RWPE1 (cell line): ENCODE measurements at regions not wholly inside any gene's neighbourhood (a gene's known extent, or its start where the extent isn't known, plus 50 kb on each side); places are given as distances from the start of the nearest gene placed in this dataset.

Source experiments
- CTCF ChIA-PET: fragments of 350-600 bp; sonication (Branson Sonifier 250); formaldehyde crosslinking; extraction: SDS; loops from one replicate; lab custom pipeline; 2021; lab: Yijun Ruan, JAX
- POLR2A ChIA-PET: fragments of 400-600 bp; formaldehyde crosslinking; extraction: SDS; loops from one replicate; lab custom pipeline; 2020; ENCODE audit warnings: antibody characterized with exemption; ENCODE audit not compliant: low non-redundant PET; lab: Yijun Ruan, JAX
- DNase-seq: peaks from one replicate; pipeline ENCODE4 v3.0.0; 2012; ENCODE audit warnings: low spot score
- H3K27ac ChIP-seq: fragments of 450-650 bp; 2 replicates; pipeline ENCODE4 v1.5.1; 2017
- TF ChIP-seq, protein P1 (sequence below): fragments of 450-650 bp; conservative IDR thresholded peaks from 2 replicates; pipeline ENCODE4 v1.5.1; 2017; ENCODE audit warnings: low read depth, mild to moderate bottlenecking

DNA sequence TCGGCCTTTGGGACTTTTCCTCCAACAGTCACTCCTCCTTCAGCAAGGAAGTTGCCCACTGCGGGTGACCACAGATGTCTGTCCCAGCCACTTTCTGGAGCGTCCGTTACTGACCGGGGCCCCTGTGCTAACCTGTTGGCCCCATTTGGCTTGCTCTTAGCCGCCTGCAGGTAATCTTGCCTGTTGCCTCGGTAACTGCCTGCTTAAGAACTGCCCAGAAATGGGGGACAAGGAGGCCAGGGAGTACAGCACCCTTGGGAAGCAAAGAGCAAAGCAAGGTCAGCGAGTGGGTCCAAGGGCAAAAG lies 338.8 kb upstream of the SFSWAP start:
- POLR2A ChIA-PET = no interaction called here
- DNase-seq = no peak
- CTCF ChIA-PET = no interaction called here
- TF ChIP-seq, protein P1, sequence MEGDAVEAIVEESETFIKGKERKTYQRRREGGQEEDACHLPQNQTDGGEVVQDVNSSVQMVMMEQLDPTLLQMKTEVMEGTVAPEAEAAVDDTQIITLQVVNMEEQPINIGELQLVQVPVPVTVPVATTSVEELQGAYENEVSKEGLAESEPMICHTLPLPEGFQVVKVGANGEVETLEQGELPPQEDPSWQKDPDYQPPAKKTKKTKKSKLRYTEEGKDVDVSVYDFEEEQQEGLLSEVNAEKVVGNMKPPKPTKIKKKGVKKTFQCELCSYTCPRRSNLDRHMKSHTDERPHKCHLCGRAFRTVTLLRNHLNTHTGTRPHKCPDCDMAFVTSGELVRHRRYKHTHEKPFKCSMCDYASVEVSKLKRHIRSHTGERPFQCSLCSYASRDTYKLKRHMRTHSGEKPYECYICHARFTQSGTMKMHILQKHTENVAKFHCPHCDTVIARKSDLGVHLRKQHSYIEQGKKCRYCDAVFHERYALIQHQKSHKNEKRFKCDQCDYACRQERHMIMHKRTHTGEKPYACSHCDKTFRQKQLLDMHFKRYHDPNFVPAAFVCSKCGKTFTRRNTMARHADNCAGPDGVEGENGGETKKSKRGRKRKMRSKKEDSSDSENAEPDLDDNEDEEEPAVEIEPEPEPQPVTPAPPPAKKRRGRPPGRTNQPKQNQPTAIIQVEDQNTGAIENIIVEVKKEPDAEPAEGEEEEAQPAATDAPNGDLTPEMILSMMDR = no peak
- H3K27ac ChIP-seq = no peak overlapping the region; the same call in 1 of the 2 replicates

DNA sequence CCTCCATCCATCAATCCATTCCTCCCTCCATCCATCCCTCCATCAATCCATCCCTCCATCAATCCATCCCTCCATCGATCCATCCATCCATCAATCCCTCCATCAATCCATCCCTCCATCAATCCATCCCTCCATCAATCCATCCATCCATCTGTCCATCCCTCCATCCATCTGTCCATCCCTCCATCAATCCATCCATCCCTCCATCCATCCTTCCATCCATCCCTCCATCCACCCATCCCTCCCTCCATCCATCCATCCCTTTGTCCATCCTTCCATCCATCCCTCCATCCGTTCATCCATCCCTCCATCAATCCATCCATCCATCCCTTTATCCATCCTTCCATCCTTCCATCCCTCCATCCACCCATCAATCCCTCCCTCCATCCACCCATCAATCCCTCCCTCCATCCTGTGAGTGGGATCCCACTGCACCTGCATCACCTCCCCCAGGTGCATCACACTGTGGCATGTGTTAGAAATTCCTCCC lies 338.1 kb upstream of the SFSWAP start:
- POLR2A ChIA-PET = no interaction called here
- H3K27ac ChIP-seq = no peak overlapping the region
- CTCF ChIA-PET = no interaction called here
- TF ChIP-seq, protein P1 = no peak
- DNase-seq = no peak

DNA sequence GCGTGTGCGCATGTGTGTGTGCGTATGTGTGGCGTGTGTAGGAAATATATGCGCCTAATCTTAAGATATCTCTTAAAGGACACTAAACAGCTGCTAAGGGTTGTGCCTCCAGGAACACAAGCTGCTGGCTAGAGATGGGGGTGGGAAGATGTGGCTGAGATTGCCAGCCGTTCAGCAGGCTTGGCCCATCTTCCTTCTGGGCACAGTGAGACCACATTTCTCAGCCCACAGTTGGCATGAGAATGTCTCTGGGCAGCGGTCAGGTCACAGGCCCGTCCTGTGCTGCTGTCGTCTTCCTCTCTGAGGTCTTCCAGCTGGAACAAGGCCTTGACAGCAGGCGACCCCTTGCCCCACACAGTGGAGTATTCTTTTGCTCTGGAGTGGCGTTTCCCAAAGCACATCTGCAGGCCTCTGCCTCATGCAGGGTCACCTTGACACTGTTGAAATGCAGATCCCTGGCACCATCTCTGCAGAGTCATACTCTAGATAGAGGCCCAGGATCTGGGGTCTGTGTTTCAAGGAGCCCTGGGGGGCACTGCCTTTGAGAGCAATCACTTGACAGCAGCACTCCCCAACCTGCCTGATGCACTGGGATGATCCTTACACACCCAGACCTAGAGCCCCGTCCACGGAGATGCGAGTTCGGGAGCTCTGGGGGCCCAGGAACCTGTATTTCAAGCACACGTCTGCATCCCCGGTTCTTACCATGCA lies 335.5 kb upstream of the SFSWAP start:
- TF ChIP-seq, protein P1 = no peak
- CTCF ChIA-PET = interaction anchor here (0.6 kb wide), 1 partner anchor 419 kb away, joined by 3 read pairs; no protein-coding TSS in a partner anchor
- H3K27ac ChIP-seq = no peak overlapping the region
- no peak for DNase-seq
- POLR2A ChIA-PET = no interaction called here

GRCh38 chr12:131375972-131376345 lies 334.9 kb upstream of the SFSWAP start:
- TF ChIP-seq, protein P1 = no peak
- CTCF ChIA-PET = no interaction called here
- POLR2A ChIA-PET = no interaction called here
- no peak for DNase-seq
- no peak overlapping the region for H3K27ac ChIP-seq

DNA sequence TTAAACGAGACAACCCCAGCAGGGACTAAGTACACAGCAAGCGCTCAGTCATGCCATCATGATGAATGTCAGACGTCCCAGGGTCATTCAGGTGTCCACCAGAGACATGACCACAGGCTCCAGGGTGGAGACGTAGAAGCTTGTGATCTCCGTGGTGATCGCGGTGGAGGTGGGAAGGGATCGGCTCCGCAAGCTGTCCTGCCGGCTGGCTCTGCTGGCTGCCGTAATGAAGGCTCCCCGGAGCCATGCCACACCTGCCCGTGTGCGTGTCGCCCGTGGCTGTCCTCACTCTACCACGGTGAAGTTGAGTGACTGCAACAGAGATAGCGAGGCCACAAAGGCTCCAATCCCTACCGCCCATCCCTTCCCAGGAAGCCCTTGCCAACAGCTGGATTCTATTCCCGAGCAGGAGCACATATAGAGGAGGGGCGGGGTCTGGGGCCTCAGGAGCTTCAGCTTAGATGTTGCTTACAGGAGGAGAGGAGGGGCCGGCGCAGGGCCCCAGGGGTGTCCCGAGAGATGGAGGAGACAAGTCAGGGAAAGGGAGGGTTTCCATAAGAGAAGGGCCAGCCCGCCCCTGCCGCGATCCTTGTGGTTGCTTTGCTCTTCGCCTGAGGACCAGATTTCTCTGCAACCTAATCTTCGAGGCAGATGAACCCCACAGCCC lies 332.6 kb upstream of the SFSWAP start:
- TF ChIP-seq, protein P1 = no peak
- ChIA-PET CTCF (interaction anchor here (0.6 kb wide), 1 partner anchor 1504 kb away, joined by 4 read pairs; no protein-coding TSS in a partner anchor), POLR2A (no interaction called here)
- no peak for DNase-seq
- H3K27ac ChIP-seq = no peak overlapping the region

- POLR2A ChIA-PET = no interaction called here
- no peak for DNase-seq
- TF ChIP-seq, protein P1 = no peak
- CTCF ChIA-PET = no interaction called here
- H3K27ac ChIP-seq = no peak overlapping the region
Measured at GRCh38 chr12:131378861-131379665, 331.8 kb upstream of the SFSWAP start.
